ENCODE measurements at regions not wholly inside any gene's neighbourhood (a gene's known extent, or its start where the extent isn't known, plus 50 kb on each side); places are given as distances from the start of the nearest gene placed in this dataset.

DNA sequence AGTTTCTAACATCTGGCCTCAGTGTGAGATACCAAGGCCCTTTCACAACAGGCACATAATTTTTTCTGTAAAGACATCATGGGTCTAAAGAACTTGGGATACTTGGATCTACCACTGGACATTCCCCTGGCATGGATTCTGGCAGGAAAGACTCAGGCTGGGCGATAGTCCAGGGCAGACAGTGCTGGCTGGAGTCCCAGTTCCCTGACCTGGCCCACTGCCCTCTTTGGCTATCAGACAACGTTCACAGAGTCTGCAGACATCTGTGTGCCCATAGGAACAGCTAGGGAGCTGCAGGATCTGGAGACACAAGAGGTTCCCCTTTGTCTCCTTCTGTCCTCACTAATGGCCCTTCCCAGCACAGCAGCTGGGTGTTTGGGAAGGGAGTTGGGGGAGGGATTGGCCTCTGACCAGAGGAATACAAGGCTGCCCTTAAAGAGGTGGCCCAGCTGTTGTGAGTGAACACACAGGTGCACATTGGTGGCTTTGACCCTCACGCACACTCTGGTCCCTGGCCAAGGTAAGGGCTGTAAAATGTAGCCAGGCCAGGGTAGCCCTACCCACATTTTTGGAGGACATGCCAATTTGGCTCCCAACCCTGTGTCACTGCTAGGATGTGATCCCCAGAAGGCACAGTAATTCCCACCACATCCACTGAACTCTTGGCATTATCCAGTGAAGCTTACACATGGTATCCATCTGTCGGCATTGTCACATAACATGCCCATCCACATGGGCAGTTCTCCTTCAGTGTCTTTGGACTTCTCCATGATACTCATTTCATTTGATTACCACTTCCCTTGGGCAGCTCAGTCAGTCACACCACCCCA is 72.3 kb downstream of the SOX3 start:
- H2AFZ ChIP-seq (ENCODE audit: low read depth, low read length) = no peak overlapping the region
- H3K27me3 ChIP-seq (ENCODE audit: control insufficient read depth in 2 of 2, insufficient read depth in 2 of 2, low read length in 2 of 2) = no peaks in the 10 kb centered on the region
- DNase-seq (ENCODE audit: extremely low read depth in 1 of 4, low spot score in 3 of 4) (no peak), FAIRE-seq (no peak), ATAC-seq (no peak)
- ChIA-PET POLR2A (interaction anchor here (0.7 kb wide), 1 partner anchor 1955 kb away, joined by 3 read pairs; no protein-coding TSS in a partner anchor), CTCF (ENCODE audit: low intra/inter-chr PET ratio) (no interaction called here)
- no peak overlapping the region for H3K4me3 ChIP-seq
- 2% methylated on average over 4 of the region's 4 CpGs for WGBS (ENCODE audit: insufficient coverage, low coverage, missing lambda C conversion rate)
- no peaks in the 10 kb centered on the region for H3K9me3 ChIP-seq (replicated peaks; ENCODE audit: control insufficient read depth, insufficient read depth, low read depth, low read length)
- H3K9me1 ChIP-seq (ENCODE audit: control insufficient read depth, insufficient read depth, low read length) = no peaks in the 10 kb centered on the region
- H3K4me1 ChIP-seq (replicated peaks in 1 of 2; ENCODE audit: control insufficient read depth in 2 of 2, insufficient read depth in 2 of 2, low read length in 2 of 2) = no peaks in the 10 kb centered on the region
- H3K36me3 ChIP-seq (ENCODE audit: control insufficient read depth, insufficient read depth, low read length) = no peaks in the 10 kb centered on the region
- H3K79me2 ChIP-seq (ENCODE audit: control insufficient read depth, insufficient read depth, low read length) = no peaks in the 10 kb centered on the region
- TF ChIP-seq CHCHD3 (CRISPR knock-in tag; IDR thresholded peaks at IDR 0.05) (no peak), ZNF696 (CRISPR knock-in tag; conservative IDR thresholded peaks at IDR 0.05) (no peak), ESRRB (CRISPR knock-in tag; IDR thresholded peaks at IDR 0.05; ENCODE audit: borderline replicate concordance) (no peak), XRCC4 (IDR thresholded peaks at IDR 0.05; ENCODE audit: extremely low read depth, insufficient read depth, insufficient read length) (no peak), STAG1 (CRISPR knock-in tag; IDR thresholded peaks at IDR 0.05; ENCODE audit: borderline replicate concordance) (no peak), SMARCC2 (IDR thresholded peaks at IDR 0.05; ENCODE audit: low read depth) (no peak), SAFB2 (IDR thresholded peaks at IDR 0.05; ENCODE audit: borderline replicate concordance, low read depth, low read length, severe bottlenecking) (no peak)
- TF ChIP-seq, protein P1, sequence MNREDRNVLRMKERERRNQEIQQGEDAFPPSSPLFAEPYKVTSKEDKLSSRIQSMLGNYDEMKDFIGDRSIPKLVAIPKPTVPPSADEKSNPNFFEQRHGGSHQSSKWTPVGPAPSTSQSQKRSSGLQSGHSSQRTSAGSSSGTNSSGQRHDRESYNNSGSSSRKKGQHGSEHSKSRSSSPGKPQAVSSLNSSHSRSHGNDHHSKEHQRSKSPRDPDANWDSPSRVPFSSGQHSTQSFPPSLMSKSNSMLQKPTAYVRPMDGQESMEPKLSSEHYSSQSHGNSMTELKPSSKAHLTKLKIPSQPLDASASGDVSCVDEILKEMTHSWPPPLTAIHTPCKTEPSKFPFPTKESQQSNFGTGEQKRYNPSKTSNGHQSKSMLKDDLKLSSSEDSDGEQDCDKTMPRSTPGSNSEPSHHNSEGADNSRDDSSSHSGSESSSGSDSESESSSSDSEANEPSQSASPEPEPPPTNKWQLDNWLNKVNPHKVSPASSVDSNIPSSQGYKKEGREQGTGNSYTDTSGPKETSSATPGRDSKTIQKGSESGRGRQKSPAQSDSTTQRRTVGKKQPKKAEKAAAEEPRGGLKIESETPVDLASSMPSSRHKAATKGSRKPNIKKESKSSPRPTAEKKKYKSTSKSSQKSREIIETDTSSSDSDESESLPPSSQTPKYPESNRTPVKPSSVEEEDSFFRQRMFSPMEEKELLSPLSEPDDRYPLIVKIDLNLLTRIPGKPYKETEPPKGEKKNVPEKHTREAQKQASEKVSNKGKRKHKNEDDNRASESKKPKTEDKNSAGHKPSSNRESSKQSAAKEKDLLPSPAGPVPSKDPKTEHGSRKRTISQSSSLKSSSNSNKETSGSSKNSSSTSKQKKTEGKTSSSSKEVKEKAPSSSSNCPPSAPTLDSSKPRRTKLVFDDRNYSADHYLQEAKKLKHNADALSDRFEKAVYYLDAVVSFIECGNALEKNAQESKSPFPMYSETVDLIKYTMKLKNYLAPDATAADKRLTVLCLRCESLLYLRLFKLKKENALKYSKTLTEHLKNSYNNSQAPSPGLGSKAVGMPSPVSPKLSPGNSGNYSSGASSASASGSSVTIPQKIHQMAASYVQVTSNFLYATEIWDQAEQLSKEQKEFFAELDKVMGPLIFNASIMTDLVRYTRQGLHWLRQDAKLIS (CRISPR knock-in tag; IDR thresholded peaks at IDR 0.05) = no peak
- TF ChIP-seq, protein P2, sequence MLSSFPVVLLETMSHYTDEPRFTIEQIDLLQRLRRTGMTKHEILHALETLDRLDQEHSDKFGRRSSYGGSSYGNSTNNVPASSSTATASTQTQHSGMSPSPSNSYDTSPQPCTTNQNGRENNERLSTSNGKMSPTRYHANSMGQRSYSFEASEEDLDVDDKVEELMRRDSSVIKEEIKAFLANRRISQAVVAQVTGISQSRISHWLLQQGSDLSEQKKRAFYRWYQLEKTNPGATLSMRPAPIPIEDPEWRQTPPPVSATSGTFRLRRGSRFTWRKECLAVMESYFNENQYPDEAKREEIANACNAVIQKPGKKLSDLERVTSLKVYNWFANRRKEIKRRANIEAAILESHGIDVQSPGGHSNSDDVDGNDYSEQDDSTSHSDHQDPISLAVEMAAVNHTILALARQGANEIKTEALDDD (IDR thresholded peaks at IDR 0.05) = no peak
- no peak overlapping the region for H3K9ac ChIP-seq (ENCODE audit: insufficient read depth in 1 of 2, low read depth in 2 of 2, low read length in 2 of 2)
- in situ Hi-C loops (cut with MboI) (no loop called here), intact Hi-C loops (cut with micrococcal nuclease) (no loop called here)
- BruUV-seq (replicated peaks) = no TSS peak
- H4K20me1 ChIP-seq (replicated peaks; ENCODE audit: control insufficient read depth, insufficient read depth, low read length) = no peaks in the 10 kb centered on the region
- no peak overlapping the region for H3K27ac ChIP-seq (ENCODE audit: extremely low read depth, low read depth, low read length)
- no peak overlapping the region for H3K4me2 ChIP-seq (ENCODE audit: insufficient read depth, low read length)
